Osteoblast (primary cell): ENCODE measurements at regions not wholly inside any gene's neighbourhood (a gene's known extent, or its start where the extent isn't known, plus 50 kb on each side); places are given as distances from the start of the nearest gene placed in this dataset.
"Not testable (repeated sequence)": the region's sequence is repeated elsewhere in the genome, so short reads cannot be mapped to it uniquely, and the experiment has no call there.

Experiments
- DNase-seq: peaks from one replicate; pipeline ENCODE4 v3.0.0; 2011; ENCODE audit warnings: low spot score, mixed read lengths; ENCODE audit not compliant: insufficient read length; ENCODE audit errors: missing footprints
- H2AFZ ChIP-seq: 2 replicates; pipeline ENCODE4 v1.6.0; 2011; ENCODE audit warnings: mild to moderate bottlenecking, low read length
- H3K27ac ChIP-seq: 2 replicates; pipeline ENCODE4 v1.5.1; 2011; ENCODE audit warnings: mild to moderate bottlenecking, low read depth, low read length, moderate library complexity
- H3K27me3 ChIP-seq: 2 replicates; pipeline ENCODE4 v1.6.0; 2012; ENCODE audit warnings: mild to moderate bottlenecking, control low read depth, inconsistent platforms, low read length, moderate library complexity; ENCODE audit not compliant: insufficient read depth
- H3K36me3 ChIP-seq: 2 replicates; pipeline ENCODE4 v1.5.1; 2011; ENCODE audit warnings: mild to moderate bottlenecking, low read length, control low read depth, moderate library complexity; ENCODE audit not compliant: insufficient read depth
- H3K4me1 ChIP-seq: 2 replicates; pipeline ENCODE4 v1.5.1; 2011; ENCODE audit warnings: mild to moderate bottlenecking, low read length, control low read depth, moderate library complexity; ENCODE audit not compliant: insufficient read depth
- H3K4me2 ChIP-seq: 2 replicates; pipeline ENCODE4 v1.6.0; 2011; ENCODE audit warnings: mild to moderate bottlenecking, low read length; ENCODE audit not compliant: insufficient read depth
- H3K4me3 ChIP-seq: fragments of 200-600 bp; sonication (generic); 3 replicates; pipeline ENCODE4 v1.5.1; 2012; ENCODE audit warnings: mild to moderate bottlenecking, low read length, inconsistent platforms; ENCODE audit not compliant: insufficient read depth
- H3K79me2 ChIP-seq: 2 replicates; pipeline ENCODE4 v1.6.0; 2012; ENCODE audit warnings: mild to moderate bottlenecking, low read length, control low read depth, inconsistent platforms; ENCODE audit not compliant: insufficient read depth
- H3K9me3 ChIP-seq: 2 replicates; pipeline ENCODE4 v1.5.1; 2011; ENCODE audit warnings: low read depth, low read length, control low read depth
- H4K20me1 ChIP-seq: 2 replicates; pipeline ENCODE4 v1.6.0; 2012; ENCODE audit warnings: mild to moderate bottlenecking, low read length, control low read depth; ENCODE audit not compliant: insufficient read depth
- TF ChIP-seq, protein P1 (sequence below): IDR thresholded peaks from 2 replicates; pipeline ENCODE4 v1.5.1; 2011; ENCODE audit warnings: mild to moderate bottlenecking, low read depth, low read length, moderate library complexity; ENCODE audit errors: extremely low read depth

DNA sequence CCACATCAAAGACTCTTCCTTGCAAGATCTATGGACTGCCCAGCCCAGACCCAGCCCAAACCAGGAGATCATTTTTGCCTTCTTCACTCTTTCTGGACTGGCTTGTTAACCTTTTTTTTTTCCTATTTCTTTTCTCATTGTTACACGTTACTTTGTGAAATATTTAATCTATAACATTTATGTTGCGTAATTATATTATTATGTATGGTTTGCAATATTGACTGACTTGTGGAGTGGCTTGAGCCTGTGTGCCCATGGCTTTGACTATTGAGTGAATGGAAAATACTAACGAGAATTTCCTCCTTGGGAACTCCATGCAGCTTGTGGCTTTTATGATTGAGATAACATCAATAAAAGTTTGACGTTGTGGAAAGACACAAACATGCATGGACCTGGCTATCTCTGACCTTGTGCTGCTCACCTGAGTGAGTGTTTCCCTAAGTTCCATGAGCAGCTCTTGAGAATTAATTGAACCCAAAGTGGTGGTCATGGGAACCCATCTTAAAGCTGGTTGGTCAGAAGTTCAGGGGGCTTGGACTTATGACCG lies 1641.3 kb upstream of the LRRTM3 start:
- no peaks in the 10 kb centered on the region for H4K20me1 ChIP-seq
- no peaks in the 10 kb centered on the region for H3K36me3 ChIP-seq
- H2AFZ ChIP-seq, result no peak overlapping the region
- no peak overlapping the region for H3K4me3 ChIP-seq
- H3K4me1 ChIP-seq, result no peaks in the 10 kb centered on the region
- no peak overlapping the region for H3K27ac ChIP-seq
- TF ChIP-seq, protein P1, sequence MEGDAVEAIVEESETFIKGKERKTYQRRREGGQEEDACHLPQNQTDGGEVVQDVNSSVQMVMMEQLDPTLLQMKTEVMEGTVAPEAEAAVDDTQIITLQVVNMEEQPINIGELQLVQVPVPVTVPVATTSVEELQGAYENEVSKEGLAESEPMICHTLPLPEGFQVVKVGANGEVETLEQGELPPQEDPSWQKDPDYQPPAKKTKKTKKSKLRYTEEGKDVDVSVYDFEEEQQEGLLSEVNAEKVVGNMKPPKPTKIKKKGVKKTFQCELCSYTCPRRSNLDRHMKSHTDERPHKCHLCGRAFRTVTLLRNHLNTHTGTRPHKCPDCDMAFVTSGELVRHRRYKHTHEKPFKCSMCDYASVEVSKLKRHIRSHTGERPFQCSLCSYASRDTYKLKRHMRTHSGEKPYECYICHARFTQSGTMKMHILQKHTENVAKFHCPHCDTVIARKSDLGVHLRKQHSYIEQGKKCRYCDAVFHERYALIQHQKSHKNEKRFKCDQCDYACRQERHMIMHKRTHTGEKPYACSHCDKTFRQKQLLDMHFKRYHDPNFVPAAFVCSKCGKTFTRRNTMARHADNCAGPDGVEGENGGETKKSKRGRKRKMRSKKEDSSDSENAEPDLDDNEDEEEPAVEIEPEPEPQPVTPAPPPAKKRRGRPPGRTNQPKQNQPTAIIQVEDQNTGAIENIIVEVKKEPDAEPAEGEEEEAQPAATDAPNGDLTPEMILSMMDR, result no peak
- H3K4me2 ChIP-seq, result no peak overlapping the region
- H3K9me3 ChIP-seq, result no peaks in the 10 kb centered on the region
- H3K27me3 ChIP-seq, result no peaks in the 10 kb centered on the region
- H3K79me2 ChIP-seq, result no peaks in the 10 kb centered on the region
- DNase-seq, result no peak

DNA sequence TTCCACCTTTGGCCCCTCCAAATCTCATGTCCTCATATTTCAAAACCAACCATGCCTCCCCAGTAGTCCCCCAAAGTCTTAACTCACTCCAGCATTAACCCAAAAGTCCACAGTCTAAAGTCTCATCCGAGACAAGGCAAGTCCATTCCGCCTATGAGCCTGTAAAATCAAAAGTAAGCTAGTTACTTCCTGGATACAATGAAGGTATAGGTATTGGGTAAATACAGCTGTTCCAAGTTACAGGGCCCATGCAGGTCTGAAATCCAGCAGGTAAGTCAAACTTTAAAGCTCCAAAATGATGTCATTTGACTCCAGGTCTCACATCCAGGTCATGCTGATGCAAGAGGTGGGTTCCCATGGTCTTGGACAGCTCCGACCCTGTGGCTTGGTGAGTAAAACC lies 1640.1 kb upstream of the LRRTM3 start:
- not testable (repeated sequence) for H3K4me1 ChIP-seq, H3K4me2 ChIP-seq, H3K27ac ChIP-seq, H4K20me1 ChIP-seq, H3K36me3 ChIP-seq, H3K4me3 ChIP-seq, H3K79me2 ChIP-seq, DNase-seq, H2AFZ ChIP-seq, H3K9me3 ChIP-seq, H3K27me3 ChIP-seq

DNA sequence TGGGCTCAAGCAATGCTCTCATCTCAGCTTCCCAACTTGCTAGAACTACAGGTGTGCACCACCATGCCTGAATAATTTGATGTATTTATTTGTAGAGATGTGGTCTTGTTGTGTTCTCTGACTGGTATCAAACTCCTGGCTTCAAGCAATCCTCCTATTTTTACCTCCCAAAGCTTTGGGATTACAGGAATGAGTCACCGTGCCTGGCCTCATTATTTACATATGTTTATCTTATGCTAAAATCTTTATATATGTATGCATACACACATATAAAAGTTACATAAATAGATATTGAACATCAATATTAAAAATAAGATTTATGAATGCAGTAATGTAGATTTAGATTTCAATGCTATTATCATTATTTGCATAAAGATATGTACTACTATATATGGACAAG lies 1634.5 kb upstream of the LRRTM3 start:
- no peaks in the 10 kb centered on the region for H3K27me3 ChIP-seq

DNA sequence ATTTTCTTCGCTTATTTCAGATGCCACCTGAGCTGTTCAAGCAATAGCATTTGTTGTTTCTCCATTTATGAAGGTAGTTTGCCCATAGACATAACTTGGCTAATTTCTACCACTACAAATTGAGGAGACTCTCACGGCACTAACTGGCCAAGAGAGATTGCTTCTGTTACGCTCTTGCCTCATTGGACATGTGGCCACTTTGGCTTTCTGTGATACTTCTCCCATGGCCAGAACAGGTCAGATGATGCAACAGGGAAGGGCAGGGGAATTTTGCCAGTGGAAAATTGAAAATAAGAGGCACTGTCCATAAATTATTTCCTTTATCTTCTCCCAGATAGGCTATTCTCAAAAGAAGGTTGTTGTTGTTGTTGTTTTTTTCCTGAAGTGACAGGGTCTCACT lies 1633.3 kb upstream of the LRRTM3 start:
- Histone ChIP-seq H2AFZ (no peak overlapping the region), H3K4me3 (no peak overlapping the region), H3K27me3 (no peaks in the 10 kb centered on the region), H3K27ac (no peak overlapping the region), H4K20me1 (no peaks in the 10 kb centered on the region), H3K36me3 (no peaks in the 10 kb centered on the region), H3K4me1 (no peaks in the 10 kb centered on the region), H3K9me3 (no peaks in the 10 kb centered on the region), H3K79me2 (no peaks in the 10 kb centered on the region), H3K4me2 (no peak overlapping the region)
- DNase-seq, result no peak
- TF ChIP-seq, protein P1, result no peak

More for the DNA sequence above, 1634.5 kb upstream of the LRRTM3 start:
- Histone ChIP-seq H3K27ac (no peak overlapping the region), H3K79me2 (no peaks in the 10 kb centered on the region), H4K20me1 (no peaks in the 10 kb centered on the region), H3K36me3 (no peaks in the 10 kb centered on the region), H2AFZ (no peak overlapping the region), H3K4me2 (no peak overlapping the region), H3K4me1 (no peaks in the 10 kb centered on the region), H3K4me3 (no peak overlapping the region), H3K9me3 (no peaks in the 10 kb centered on the region)
- TF ChIP-seq, protein P1, result no peak
- DNase-seq, result no peak

DNA sequence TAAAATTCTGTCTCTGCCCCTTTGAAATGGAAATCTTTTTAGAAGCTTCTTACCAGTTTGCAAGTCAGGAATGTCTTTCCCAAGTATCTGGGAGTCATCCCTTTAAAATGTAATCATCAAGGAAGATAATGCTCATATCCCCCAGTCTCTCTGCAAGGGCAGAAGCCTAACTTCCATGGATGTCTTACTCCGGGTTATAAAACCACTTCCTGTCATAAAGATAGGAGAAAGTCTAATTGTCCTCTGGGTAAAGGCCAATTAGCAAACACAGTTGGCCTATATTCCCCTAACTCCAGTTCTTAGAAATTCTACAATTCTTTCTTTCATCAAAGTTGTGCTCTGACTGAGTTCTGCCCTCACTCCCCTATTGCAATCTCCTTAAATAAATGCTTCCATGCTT lies 1631.5 kb upstream of the LRRTM3 start:
- DNase-seq, result no peak
- Histone ChIP-seq H3K4me2 (no peak overlapping the region), H3K27me3 (no peaks in the 10 kb centered on the region), H3K27ac (no peak overlapping the region), H3K9me3 (no peaks in the 10 kb centered on the region), H3K36me3 (no peaks in the 10 kb centered on the region), H3K79me2 (no peaks in the 10 kb centered on the region), H3K4me1 (no peaks in the 10 kb centered on the region), H2AFZ (no peak overlapping the region), H3K4me3 (no peak overlapping the region), H4K20me1 (no peaks in the 10 kb centered on the region)
- TF ChIP-seq, protein P1, result no peak
